ENCODE measurements at regions not wholly inside any gene's neighbourhood (a gene's known extent, or its start where the extent isn't known, plus 50 kb on each side); places are given as distances from the start of the nearest gene placed in this dataset.
"Not testable (repeated sequence)": the region's sequence is repeated elsewhere in the genome, so short reads cannot be mapped to it uniquely, and the experiment has no call there.

- no TSS peak for BruUV-seq (replicated peaks)
- TF ChIP-seq, protein P1, sequence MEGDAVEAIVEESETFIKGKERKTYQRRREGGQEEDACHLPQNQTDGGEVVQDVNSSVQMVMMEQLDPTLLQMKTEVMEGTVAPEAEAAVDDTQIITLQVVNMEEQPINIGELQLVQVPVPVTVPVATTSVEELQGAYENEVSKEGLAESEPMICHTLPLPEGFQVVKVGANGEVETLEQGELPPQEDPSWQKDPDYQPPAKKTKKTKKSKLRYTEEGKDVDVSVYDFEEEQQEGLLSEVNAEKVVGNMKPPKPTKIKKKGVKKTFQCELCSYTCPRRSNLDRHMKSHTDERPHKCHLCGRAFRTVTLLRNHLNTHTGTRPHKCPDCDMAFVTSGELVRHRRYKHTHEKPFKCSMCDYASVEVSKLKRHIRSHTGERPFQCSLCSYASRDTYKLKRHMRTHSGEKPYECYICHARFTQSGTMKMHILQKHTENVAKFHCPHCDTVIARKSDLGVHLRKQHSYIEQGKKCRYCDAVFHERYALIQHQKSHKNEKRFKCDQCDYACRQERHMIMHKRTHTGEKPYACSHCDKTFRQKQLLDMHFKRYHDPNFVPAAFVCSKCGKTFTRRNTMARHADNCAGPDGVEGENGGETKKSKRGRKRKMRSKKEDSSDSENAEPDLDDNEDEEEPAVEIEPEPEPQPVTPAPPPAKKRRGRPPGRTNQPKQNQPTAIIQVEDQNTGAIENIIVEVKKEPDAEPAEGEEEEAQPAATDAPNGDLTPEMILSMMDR (IDR thresholded peaks at IDR 0.05; ENCODE audit: insufficient read depth in 1 of 2, low read depth in 1 of 2, low read length in 1 of 2, severe bottlenecking in 1 of 2, unreplicated experiment in 1 of 2): no peak
- no peaks in the 10 kb centered on the region for H3K4me1 ChIP-seq
- Mint-ChIP-seq H3K27me3 (ENCODE audit: insufficient read depth, unreplicated experiment) (no peaks in the 10 kb centered on the region), H3K36me3 (ENCODE audit: insufficient read depth, unreplicated experiment) (no peaks in the 10 kb centered on the region), H3K4me3 (ENCODE audit: unreplicated experiment) (no peak overlapping the region), H3K9me3 (ENCODE audit: unreplicated experiment) (no peaks in the 10 kb centered on the region), H3K27ac (ENCODE audit: unreplicated experiment) (no peak overlapping the region), H3K4me1 (ENCODE audit: low read depth, unreplicated experiment) (no peaks in the 10 kb centered on the region)
- no peak overlapping the region for H3K4me3 ChIP-seq (ENCODE audit: low read depth, low read length)
- no peaks in the 10 kb centered on the region for H3K36me3 ChIP-seq (ENCODE audit: control insufficient read depth, insufficient read depth, low read length)
- ChIA-PET POLR2A (no interaction called here), CTCF (no interaction called here)
- H3K27me3 ChIP-seq (replicated peaks; ENCODE audit: control insufficient read depth, insufficient read depth, low read length): no peaks in the 10 kb centered on the region
- intact Hi-C loops (cut with micrococcal nuclease; ENCODE audit: unreplicated experiment): no loop called here
- no peak for DNase-seq
- H3K9me3 ChIP-seq: no peaks in the 10 kb centered on the region
Observed at GRCh38 chr10:53361281-53361680, 588.7 kb upstream of the MBL2 start.

- DNase-seq; POLR2A ChIA-PET; H3K4me3 Mint-ChIP-seq (ENCODE audit: unreplicated experiment); H3K27ac Mint-ChIP-seq (ENCODE audit: unreplicated experiment); H3K36me3 Mint-ChIP-seq (ENCODE audit: insufficient read depth, unreplicated experiment); H3K27me3 Mint-ChIP-seq (ENCODE audit: insufficient read depth, unreplicated experiment); H3K27me3 ChIP-seq (replicated peaks; ENCODE audit: control insufficient read depth, insufficient read depth, low read length); H3K36me3 ChIP-seq (ENCODE audit: control insufficient read depth, insufficient read depth, low read length); BruUV-seq (replicated peaks); CTCF ChIA-PET; H3K9me3 ChIP-seq; intact Hi-C loops (cut with micrococcal nuclease; ENCODE audit: unreplicated experiment); H3K4me3 ChIP-seq (ENCODE audit: low read depth, low read length); H3K9me3 Mint-ChIP-seq (ENCODE audit: unreplicated experiment); H3K4me1 Mint-ChIP-seq (ENCODE audit: low read depth, unreplicated experiment); H3K4me1 ChIP-seq: not testable (repeated sequence)
Observed at GRCh38 chr10:53358978-53359377, 586.4 kb upstream of the MBL2 start.

GRCh38 chr10:53358536-53358935, 586.0 kb upstream of the MBL2 start:
- Histone ChIP-seq H3K27me3 (replicated peaks; ENCODE audit: control insufficient read depth, insufficient read depth, low read length) (no peaks in the 10 kb centered on the region), H3K4me3 (ENCODE audit: low read depth, low read length) (no peak overlapping the region), H3K4me1 (no peaks in the 10 kb centered on the region), H3K9me3 (no peaks in the 10 kb centered on the region), H3K36me3 (ENCODE audit: control insufficient read depth, insufficient read depth, low read length) (no peaks in the 10 kb centered on the region)
- no peak overlapping the region for H3K4me3 Mint-ChIP-seq (ENCODE audit: unreplicated experiment)
- TF ChIP-seq, protein P1 (IDR thresholded peaks at IDR 0.05; ENCODE audit: insufficient read depth in 1 of 2, low read depth in 1 of 2, low read length in 1 of 2, severe bottlenecking in 1 of 2, unreplicated experiment in 1 of 2): no peak
- BruUV-seq (replicated peaks): no TSS peak
- H3K9me3 Mint-ChIP-seq (ENCODE audit: unreplicated experiment): no peaks in the 10 kb centered on the region
- no peaks in the 10 kb centered on the region for H3K36me3 Mint-ChIP-seq (ENCODE audit: insufficient read depth, unreplicated experiment)
- DNase-seq: no peak
- ChIA-PET POLR2A (no interaction called here), CTCF (no interaction called here)
- no peak overlapping the region for H3K27ac Mint-ChIP-seq (ENCODE audit: unreplicated experiment)
- intact Hi-C loops (cut with micrococcal nuclease; ENCODE audit: unreplicated experiment): no loop called here
- H3K4me1 Mint-ChIP-seq (ENCODE audit: low read depth, unreplicated experiment): no peaks in the 10 kb centered on the region
- no peaks in the 10 kb centered on the region for H3K27me3 Mint-ChIP-seq (ENCODE audit: insufficient read depth, unreplicated experiment)

- CTCF ChIA-PET: no interaction called here
- H3K36me3 ChIP-seq (ENCODE audit: control insufficient read depth, insufficient read depth, low read length): no peaks in the 10 kb centered on the region
- H3K4me1 ChIP-seq: no peaks in the 10 kb centered on the region
- H3K27me3 ChIP-seq (replicated peaks; ENCODE audit: control insufficient read depth, insufficient read depth, low read length): no peaks in the 10 kb centered on the region
- Mint-ChIP-seq H3K27me3 (ENCODE audit: insufficient read depth, unreplicated experiment) (no peaks in the 10 kb centered on the region), H3K9me3 (ENCODE audit: unreplicated experiment) (no peaks in the 10 kb centered on the region), H3K4me1 (ENCODE audit: low read depth, unreplicated experiment) (no peaks in the 10 kb centered on the region), H3K4me3 (ENCODE audit: unreplicated experiment) (no peak overlapping the region), H3K36me3 (ENCODE audit: insufficient read depth, unreplicated experiment) (no peaks in the 10 kb centered on the region), H3K27ac (ENCODE audit: unreplicated experiment) (no peak overlapping the region)
- no TSS peak for BruUV-seq (replicated peaks)
- TF ChIP-seq, protein P1 (IDR thresholded peaks at IDR 0.05; ENCODE audit: insufficient read depth in 1 of 2, low read depth in 1 of 2, low read length in 1 of 2, severe bottlenecking in 1 of 2, unreplicated experiment in 1 of 2): no peak
- no peak for DNase-seq
- POLR2A ChIA-PET: no interaction called here
- H3K9me3 ChIP-seq: no peaks in the 10 kb centered on the region
- intact Hi-C loops (cut with micrococcal nuclease; ENCODE audit: unreplicated experiment): no loop called here
- H3K4me3 ChIP-seq (ENCODE audit: low read depth, low read length): no peak overlapping the region
Observed at GRCh38 chr10:53357587-53357986, 585.0 kb upstream of the MBL2 start.
